HG03039 (cell line): ENCODE measurements at regions not wholly inside any gene's neighbourhood (a gene's known extent, or its start where the extent isn't known, plus 50 kb on each side); places are given as distances from the start of the nearest gene placed in this dataset.

Source experiments
- ATAC-seq: cut with Tn5 transposase; IDR thresholded peaks from one replicate; pipeline ENCODE4 v1.9.1; 2021; ENCODE audit warnings: mild to moderate bottlenecking, moderate library complexity; ENCODE audit not compliant: unreplicated experiment

DNA sequence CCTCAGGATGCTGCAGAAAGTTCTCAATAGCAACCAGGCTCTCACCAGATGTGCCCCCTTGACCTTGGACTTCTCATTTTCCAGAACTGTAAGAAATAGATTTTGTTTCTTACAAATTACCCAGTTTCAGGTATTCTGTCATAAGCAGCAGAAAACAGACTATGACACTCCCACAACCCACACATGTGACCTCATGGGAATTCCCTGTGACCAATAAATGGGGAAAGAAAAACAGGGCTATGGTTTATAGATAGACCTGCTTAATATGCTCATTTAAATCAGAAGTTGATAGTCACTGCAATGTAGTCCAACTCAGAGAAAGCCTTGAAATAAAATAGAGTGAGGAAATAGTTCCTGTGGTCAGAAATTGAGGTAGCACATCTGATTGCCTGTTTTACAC, 380.9 kb upstream of the PTBP2 start:
- no peak for ATAC-seq

DNA sequence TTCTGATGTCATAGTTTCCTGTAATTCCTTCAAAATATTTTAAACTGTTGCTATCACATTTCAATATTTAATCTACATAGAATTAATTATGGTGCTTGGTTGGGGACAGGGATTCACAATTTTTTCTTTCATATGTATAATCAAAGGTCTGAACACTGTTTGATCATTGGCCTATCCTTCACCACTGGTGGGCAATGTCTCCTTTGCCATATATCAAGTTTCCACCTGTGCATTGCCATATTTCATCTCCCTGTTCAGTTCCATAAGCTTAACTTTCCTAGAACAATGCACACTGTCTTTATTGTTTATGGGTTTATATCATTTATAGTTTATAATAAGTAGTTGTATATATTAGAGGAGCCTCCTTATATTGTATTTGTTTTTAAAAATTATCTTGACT, 374.9 kb upstream of the PTBP2 start:
- ATAC-seq, result no peak

DNA sequence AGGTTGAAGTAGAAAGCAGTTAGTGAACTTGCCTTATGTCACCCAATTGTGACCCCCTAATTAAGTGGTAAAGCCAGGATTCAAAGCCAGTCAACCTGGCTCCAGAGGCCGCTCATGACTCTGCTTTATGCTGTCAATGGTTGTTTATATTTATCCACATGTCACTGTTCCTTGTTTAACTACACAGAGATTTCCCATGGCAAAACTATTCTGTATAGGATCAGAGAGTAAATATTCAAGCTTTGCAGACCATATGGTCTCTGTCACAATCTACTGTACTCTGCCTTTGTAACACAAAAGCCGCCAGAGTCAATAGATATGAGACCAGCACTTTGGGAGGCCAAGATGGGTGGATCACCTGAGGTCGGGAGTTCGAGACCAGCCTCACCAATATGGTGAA, 371.7 kb upstream of the PTBP2 start:
- ATAC-seq, result no peak

DNA sequence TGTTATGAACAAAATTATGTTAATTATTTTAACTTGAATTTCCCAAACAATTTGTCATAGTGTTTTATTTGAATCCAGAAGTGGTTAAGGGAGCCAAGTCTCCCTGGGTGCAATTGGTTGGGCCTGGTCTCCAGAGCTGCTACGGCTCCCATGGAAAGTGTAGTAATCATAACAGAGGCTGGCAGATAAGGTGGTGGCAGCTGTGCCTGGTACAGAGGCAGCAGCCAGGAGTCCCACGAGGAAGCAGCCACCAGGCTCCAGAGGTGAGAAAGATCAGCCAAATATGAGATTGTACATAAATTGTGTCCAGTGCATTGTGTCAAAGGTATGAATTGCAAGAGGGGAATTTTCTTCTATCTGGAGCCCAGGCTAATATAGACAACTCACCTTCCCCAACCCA, 368.9 kb upstream of the PTBP2 start:
- no peak for ATAC-seq

DNA sequence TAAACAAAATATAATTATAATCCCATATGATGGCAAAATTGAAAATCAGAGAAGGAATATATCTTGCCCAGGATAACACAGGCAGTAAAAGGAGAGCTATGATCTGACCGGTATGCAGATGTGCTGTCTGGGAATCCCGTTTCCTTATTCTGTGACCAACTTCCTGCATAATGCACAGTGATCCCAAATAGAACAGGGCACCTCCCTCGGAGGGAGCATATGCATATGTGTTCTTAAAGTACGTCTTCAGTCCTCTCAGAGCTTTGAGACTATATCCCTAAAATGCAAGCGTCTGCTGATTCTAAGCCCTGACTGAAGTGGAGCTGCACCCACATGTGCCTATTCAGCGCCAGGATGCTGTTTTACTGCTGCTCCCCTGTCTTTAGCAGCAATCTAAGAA, 366.1 kb upstream of the PTBP2 start:
- ATAC-seq, result no peak

DNA sequence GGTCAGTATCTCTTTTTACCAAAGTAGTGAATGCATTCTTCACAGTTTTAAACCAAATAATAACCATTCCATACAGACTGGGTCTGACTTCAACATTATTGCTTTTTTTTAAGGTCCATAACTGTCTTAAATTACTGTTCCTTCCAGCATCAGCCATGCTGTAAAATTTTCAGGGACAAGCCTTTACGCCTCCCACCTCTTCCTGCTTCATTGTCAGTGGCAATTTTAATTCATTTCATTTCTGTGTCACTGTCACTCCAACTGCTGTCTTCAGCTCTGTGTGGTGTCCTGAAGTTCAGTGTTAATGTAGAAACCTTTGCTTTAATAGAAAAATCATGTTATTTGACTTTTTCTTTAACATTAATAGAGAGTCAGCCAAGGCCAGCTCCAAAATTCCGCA, 365.6 kb upstream of the PTBP2 start:
- ATAC-seq, result no peak

DNA sequence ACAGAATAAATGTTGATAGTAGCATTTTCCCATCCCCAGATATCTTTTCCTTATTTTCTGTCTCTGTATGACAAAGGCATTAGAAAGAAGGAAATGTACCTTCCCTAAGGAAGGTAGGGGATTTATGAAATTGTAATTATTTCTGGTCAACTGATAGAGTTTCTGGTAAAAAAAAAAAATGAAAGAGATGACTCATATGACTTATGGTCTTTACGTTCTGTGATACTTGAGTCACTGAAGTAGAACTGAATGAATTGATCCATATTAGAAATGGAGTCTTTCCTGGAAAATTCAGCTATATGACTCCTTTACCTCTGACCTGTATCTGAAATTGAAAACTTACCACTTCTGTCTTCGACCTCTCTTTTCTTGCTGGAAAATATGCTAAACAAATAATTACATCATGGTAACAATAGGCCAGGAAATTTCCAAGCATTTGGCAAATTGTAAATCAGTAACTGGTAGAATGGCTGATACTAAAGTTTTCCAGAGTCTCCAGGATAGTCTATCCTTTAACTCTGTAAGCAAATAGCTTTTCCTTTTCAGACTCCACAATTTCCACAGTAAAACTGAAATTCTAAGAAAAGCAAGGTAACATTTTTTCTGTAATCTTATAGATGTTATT, 364.3 kb upstream of the PTBP2 start:
- no peak for ATAC-seq

DNA sequence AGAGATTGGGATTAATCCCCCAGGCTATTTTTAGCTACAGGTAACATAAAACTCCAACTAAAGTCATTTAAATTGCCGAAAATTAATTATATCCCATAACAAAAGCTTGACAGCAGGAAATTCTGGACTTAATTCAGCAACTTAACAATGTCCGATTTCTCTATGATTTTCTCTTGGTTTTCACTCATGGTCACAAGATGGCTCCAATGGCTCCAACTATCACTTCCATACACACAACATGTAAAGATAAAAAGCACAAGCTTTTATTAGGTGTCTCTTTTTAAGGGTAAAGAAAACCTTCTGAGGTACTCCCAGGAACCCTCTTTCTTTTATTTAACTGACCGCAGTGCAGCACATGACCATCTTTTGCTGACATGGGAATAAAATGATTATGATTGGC, 363.5 kb upstream of the PTBP2 start:
- no peak for ATAC-seq

DNA sequence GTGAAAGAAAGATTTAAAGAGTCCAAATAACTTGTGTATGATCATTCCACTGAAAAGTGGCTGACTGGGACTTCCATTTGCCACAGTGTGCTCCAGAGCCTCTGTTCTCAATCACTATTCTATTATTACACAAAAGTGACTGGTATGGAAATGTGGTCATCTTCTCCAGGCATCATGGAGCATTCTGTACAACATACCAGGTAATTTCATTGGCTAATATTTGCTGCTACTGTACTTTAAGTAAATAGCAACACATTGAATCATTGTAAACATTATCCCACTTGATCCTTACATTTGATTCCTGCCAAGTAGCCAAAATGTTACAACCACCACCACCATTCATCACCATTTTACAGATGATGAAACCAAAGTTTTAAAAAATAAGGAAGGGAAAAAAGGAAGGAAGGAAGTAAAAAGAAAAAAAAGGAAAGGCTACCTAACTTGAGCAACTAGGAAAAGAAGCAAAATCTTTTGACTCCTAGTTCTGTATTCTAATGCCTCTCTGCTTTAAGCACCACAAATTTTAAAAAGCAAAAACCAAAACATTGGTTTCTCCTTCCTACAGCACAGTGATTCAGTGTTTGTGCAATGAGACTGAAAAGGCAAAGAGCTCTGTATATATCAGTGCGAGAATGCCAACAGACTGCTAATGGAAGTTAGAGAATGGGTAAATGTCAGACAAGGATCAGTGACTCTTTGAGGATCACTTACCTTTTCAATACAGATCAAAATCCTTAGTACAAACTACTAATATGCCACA, 361.4 kb upstream of the PTBP2 start:
- no peak for ATAC-seq

DNA sequence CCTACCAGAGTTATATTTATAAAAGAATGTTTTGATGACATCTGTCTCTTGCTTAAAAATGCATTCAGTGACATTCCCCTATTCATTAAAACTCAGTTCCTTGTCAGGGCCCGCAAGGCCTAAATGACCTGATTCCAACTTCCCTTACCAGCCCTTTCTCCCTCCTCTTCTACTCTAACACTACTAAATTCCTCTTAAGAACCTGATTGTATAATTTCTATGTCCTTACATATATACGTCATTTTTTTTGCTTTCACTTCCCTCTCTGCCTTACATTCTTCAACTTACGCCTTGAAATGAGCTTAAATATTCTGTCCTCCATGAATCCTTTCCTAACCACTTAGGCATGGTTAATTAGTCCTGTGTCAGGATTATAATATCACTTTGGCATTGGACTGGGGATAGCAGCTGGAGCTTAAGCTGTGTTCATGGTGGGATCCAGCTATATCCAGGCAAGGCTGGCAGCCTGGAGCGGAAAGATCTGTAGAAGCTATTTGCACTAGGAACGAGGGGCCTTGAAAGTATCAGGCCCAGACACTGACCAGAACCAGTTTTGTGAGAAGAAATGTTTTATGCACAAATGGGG, 360.2 kb upstream of the PTBP2 start:
- ATAC-seq, result no peak

DNA sequence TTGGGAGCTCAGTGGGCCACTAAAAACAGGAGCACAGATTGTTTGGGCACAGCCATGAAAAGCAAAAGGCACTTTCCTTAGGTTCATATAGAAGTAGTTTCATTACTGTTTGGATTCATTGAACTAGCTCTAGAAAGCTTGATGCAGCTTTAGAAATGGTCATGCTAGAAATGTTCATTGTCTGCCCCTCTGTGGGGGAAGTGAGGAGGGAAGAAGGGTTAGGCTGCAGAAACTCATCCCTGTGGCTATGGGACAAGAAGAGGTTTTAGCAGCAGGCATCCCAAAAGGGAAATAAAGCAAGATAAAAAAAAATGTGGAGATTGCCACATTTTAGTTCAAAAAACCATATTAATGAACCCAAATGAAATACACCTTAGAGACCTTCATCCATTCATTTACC, 359.6 kb upstream of the PTBP2 start:
- ATAC-seq, result no peak

DNA sequence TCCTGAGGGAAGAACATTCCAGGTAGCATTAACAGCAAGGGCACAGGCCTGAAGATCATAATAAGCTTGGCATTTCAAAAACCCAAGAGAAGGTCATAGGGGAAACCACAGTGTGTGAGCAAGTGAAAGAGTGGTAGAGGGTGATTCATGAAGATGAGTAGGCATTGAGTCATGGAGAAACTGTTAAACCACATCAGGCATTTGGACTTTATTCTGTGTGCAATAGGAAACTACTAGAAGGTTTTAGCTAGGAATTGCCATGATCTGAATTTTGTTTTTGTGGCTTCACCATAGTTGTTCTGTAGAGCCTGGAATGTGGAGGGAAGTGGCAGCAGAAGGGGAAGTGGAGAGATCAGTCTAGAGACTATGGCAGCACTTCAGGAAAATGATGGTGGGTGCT, 359.0 kb upstream of the PTBP2 start:
- no peak for ATAC-seq

DNA sequence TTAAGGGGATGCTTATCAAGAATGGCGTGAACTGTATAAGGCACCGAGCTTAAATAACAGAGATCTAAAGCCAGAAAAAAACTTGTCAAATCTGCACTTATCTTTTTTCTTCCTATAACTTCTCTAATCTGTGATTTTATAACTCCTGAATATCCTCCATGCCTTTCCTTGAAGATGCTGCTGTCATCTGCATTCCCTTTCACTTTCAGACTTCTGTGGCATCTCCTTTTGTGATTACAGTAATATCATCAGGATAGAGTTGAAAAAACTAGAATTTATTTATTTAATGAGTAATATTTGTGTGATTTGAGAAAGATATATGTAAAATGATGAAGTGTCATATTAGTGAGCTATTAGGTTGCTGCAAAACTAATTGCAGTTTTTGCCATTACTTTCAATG, 357.8 kb upstream of the PTBP2 start:
- ATAC-seq, result no peak

DNA sequence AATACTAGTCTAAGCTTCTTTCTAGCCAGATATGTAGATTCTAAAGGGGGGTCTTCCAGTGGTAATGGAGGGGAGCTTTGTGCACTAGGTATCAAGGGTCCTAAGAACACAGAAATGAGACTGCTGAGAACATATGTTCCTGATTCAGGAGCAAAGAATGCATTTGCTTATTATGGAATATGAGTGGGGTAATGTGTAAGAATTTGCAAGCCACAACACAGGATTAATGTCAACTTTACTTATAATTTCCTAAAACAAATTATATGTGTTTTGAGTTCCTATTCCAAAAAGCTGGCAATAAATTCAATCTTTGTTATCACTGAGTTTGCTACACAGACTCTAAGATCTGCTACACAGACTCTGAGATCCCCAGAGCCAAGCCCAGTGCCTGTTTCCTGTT, 357.0 kb upstream of the PTBP2 start:
- no peak for ATAC-seq

DNA sequence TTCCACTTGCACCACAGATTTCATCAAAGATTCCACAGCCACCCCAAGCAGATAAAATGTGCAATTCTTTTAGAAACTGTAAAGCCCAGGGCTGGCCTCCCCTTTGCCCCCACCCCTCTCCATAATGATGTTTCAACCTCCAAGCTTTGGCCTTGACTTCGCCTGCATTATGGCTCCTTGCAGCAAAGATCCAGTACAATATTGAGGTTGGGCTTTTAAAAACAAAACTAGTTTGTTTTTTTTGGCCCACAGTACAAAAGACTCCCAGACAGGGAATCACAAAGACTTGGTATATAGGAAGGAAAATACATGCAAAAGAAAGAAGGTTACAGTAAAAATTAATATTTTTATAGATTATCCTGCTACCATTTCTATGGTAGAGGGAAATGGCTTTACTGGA, 356.5 kb upstream of the PTBP2 start:
- ATAC-seq, result no peak

DNA sequence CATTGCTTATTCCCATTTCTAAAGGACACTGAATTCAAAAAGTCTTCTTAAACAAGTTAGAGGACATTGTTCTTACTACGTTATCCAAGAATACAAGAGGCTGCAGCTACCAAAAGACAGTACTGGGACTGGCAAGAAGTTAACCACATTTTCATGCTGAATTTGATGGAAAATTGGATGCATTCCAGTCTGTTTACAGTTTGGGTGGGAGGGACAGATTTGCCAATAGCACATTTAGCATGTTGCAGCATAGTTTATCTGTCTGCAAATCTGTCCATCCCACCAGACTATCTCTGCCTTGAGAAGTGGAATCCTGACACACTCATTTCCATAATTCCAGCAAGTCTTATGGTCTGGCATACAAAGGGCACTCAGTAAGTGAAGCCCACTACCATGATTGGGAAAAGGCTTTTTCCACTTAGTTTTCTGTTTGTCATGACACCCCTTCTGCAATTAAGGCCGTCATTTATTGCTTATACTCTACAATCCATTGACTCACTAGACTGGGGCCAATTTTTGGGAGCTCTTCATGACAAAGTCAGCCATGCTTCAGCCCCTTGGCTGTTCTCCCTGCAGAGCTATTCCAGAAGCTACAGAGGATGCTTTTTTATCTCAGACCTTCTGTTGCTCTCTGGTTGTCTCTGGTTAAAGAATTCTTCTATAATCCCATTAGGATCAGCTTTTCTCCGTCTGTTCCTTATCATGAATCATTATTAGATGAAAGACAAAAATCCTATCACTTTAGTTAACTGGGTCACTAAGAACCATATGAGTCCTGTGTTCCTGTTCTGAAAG, 355.8 kb upstream of the PTBP2 start:
- no peak for ATAC-seq

DNA sequence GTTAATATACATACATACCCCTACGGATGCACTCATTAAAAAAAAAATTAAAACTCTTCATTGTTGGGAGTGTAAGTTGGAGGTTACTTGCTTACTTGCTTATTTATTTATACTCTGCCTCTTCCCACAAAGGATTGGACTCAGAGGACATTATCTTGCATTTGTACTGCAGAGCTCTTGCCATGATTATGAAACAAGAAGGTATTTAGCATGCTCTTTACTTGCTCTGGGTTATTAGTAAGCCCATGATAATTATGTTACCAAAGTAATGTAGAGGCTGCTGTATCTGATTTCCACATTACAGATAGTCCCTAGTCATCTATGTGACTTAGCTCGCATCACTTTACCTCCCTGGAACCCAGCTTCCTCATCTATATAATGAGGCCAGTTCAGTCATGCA, 355.1 kb upstream of the PTBP2 start:
- no peak for ATAC-seq

DNA sequence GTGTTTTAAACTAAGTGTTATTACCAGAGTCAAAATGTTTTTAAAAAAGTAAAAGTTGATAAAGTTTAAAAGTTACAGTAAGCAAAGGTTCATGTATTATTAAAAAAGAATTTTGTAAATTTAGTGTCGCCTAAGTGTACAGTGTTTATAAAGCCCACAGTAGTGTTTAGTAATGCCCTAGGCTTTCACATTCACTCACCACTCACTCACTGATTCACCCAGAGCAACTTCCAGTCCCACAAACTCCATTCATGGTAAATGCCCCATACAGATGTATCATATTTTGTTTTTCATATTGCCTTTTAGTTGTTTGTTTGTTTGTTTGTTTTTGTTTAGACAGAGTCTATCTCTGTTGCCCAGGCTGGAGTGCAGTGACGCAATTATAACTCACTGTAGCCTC, 353.8 kb upstream of the PTBP2 start:
- no peak for ATAC-seq

DNA sequence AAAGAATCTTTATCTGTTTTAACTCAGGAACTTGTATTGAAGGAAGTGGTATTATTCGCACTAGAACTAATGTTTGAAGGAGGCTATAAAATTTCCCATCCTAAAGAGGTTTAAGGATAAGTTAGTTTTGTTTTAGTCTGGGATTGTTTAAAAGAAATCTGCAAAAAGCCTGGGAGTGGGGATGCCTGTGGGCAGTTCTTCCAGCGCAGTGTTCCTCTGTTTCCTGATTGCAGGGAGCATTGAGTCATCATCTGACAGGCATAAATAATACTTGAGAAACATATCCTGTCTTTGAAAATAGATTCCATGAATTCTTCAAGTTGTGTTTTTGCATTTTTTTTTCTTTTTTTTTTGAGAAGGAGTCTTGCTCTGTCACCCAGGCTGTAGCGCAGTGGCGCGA, 350.8 kb upstream of the PTBP2 start:
- ATAC-seq, result no peak

DNA sequence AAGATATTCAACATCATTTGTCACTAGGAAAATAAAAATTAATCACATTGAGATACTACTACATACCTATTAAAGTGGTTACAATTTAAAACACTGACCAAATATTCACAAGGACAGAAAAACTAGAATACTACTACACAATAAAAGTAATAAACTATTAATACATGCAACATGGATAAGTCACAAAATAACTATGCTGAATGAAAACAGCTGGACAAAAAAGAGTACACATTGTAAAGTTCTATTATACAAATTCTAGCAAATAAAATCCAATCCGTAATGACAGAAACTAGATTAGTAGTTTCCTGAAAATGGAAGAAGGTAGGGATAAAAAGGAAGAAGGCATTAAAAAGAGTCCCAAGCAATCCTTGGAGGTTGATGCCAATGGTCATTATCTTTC, 348.7 kb upstream of the PTBP2 start:
- ATAC-seq, result no peak

DNA sequence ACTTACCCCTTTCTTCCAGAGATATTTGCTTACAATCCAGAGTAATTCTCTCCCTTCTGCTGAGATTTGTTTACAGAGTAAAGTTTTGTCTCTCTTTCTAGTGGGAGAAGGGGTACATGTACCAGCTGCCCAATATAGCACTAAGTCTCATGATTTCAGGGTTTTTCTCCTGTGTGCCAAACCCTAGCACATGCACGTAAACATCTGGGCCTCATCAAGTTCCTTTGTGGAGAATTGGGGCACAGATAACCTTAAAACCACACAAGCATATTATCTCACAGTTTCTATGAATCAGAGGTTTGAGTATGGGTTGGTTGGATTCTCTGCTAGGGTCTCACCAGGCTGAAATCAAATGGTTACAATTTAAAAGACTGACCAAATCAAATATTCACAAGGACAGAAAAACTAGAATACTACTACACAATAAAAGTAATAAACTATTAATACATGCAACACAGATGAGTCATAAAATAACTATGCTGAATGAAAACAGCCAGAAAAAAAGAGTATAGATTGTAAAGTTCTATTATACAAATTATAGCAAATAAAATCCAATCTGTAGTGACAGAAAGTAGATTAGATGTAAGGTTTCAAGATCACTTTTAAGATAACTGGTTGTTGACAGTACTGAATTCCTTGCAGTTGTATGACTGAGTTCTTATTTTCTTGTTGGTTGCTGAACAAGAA, 347.4 kb upstream of the PTBP2 start:
- no peak for ATAC-seq
